GM21619 (cell line): ENCODE measurements at regions not wholly inside any gene's neighbourhood (a gene's known extent, or its start where the extent isn't known, plus 50 kb on each side); places are given as distances from the start of the nearest gene placed in this dataset.

ENCODE experiments used
- ATAC-seq: cut with Tn5 transposase; IDR thresholded peaks from one replicate; pipeline ENCODE4 v1.9.1; 2021; ENCODE audit not compliant: unreplicated experiment

DNA sequence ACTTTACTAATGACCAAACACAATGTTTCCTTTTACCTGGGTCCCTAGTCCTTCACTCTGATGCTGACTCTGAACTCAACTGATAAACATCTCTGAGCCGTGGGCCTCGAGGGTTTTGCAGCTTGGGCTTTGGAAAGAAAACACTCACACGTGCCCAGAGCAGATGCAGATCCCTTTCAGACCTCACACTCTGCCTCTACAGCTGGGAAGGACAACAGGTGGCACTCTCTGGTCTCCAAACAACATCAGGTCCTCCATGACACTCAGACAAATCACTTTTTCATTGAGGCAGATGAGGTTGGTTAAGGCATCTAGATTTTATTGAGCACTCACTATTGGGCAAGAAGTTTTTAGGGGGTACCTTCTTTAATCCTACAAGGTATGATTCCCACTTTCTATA lies 64.7 kb upstream of the NTRK3 start:
- no peak for ATAC-seq

DNA sequence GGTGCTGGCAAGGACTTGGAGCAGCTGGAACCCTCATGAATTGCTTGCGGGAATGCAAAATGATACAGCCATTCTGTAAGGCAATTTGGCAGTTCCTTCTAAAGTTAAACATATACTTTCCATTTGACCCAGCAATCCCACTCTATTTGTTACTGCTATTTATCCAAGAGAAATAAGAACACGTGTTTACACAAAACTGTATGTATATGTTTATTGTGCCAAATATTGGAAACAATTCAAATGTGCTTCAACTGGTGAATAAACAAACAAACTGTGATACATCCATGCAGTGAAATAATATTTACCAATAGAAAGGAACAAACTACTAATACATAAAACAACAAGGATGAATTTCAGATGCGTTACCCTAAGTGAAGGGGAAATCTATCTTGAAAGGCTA lies 60.0 kb upstream of the NTRK3 start:
- ATAC-seq = no peak

- no peak for ATAC-seq
Measured at GRCh38 chr15:88315221-88315878, 58.8 kb upstream of the NTRK3 start.

- no peak for ATAC-seq
Measured at GRCh38 chr15:88312941-88313579, 56.5 kb upstream of the NTRK3 start.

DNA sequence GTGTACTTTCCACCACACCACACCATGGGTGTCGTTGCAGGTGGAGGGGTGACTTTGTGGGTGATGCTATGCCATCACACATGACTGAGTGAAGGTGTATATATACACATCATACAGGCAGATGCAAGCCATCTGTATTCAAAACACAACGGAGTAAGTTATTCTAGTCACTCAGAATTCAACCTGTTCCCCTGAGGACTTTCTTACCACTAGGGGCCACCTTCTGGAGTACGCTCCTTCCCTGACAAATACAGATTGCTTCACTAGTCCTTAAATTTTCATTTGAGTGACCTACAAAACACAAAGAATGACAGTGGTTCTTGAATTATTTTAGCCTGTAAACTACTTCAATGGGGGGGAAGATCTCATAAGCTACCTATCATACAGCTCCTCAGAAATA lies 52.8 kb upstream of the NTRK3 start:
- ATAC-seq = no peak

DNA sequence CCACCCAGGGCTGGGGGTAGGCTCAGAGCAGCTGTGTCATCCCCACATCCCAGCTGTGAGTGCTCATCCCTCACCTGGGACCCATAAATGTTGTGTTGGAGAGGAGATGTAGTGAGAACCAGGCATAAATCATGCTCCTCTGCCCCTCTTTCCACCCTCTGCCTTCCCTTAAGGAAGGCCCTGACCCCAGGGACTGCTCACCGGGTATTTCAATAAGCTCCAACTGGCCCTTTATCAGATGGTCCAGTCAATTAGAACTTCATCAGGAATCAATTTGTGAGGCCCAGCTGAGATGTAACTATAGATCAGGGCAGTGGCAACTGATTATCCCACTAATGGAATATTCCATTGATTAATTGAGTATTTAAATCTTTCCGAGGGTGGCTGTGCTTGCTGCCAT lies 50.8 kb upstream of the NTRK3 start:
- ATAC-seq = no peak
